ENCODE measurements at regions not wholly inside any gene's neighbourhood (a gene's known extent, or its start where the extent isn't known, plus 50 kb on each side); places are given as distances from the start of the nearest gene placed in this dataset.

DNA sequence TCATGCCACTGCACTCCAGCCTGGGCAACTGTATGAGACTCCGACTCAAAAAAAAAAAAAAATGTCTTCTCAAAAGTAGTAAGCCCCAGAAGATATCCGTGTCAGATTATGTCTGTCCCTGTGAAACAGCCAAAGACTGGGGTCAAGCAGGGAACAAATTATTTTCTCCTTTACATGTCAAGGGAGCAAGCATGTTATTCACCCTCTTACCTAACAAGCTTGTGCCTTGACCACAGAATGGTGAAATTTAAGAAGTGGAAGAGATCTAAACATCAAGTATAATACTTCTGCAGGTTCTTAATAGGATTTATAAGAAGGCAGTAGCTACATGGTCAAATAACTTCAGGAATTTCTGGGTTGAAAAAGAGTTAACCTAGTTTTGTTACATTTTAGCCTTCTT is 187.9 kb downstream of the ZNF365 start:
- H3K9me3 ChIP-seq (ENCODE audit: control insufficient read depth in 3 of 3, low read length in 3 of 3), result no peaks in the 10 kb centered on the region
- H3K36me3 ChIP-seq (ENCODE audit: control insufficient read depth in 3 of 3, insufficient read depth in 3 of 3, low read length in 3 of 3), result no peaks in the 10 kb centered on the region
- no peak overlapping the region for H3K4me3 ChIP-seq (ENCODE audit: low read length in 3 of 3)
- no peaks in the 10 kb centered on the region for H3K27me3 ChIP-seq (ENCODE audit: control insufficient read depth in 3 of 3, insufficient read depth in 3 of 3, low read length in 3 of 3)
- H3K27ac ChIP-seq (ENCODE audit: low read depth, low read length), result no peak overlapping the region
- H3K4me1 ChIP-seq (ENCODE audit: control insufficient read depth in 3 of 3, insufficient read depth in 3 of 3, low read length in 3 of 3), result peaks cover 3 to 8% (median 5%) of the 10 kb centered on the region in 3 donors
- H3K9ac ChIP-seq (ENCODE audit: low read depth in 1 of 3, low read length in 3 of 3), result no peak overlapping the region

DNA sequence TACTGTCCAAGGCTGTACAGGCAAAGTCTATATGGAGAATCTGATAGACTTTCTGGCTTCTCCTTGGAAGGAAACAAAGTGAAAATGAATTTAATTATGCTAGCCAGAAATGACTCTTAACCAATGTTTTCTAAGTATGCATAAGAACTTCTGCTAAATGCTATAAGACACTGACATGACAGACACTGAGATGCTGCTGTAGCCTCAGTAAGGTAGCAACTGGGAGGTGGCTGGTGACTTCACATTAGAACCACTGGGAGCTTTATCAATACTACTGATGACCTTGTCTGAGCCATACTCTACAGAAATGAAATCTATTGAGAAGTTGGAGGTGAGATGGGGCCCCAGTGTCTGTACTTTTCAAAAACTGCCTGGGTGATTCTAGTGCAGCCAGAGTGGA is 188.6 kb downstream of the ZNF365 start:
- Histone ChIP-seq H3K9ac (ENCODE audit: low read depth in 1 of 3, low read length in 3 of 3) (no peak overlapping the region), H3K27ac (ENCODE audit: low read depth, low read length) (peak overlapping the region; percentile 14), H3K4me3 (ENCODE audit: low read length in 3 of 3) (no peak overlapping the region), H3K36me3 (ENCODE audit: control insufficient read depth in 3 of 3, insufficient read depth in 3 of 3, low read length in 3 of 3) (no peaks in the 10 kb centered on the region), H3K27me3 (ENCODE audit: control insufficient read depth in 3 of 3, insufficient read depth in 3 of 3, low read length in 3 of 3) (no peaks in the 10 kb centered on the region), H3K9me3 (ENCODE audit: control insufficient read depth in 3 of 3, low read length in 3 of 3) (no peaks in the 10 kb centered on the region), H3K4me1 (ENCODE audit: control insufficient read depth in 3 of 3, insufficient read depth in 3 of 3, low read length in 3 of 3) (peaks cover 3 to 8% (median 5%) of the 10 kb centered on the region in 3 donors)

DNA sequence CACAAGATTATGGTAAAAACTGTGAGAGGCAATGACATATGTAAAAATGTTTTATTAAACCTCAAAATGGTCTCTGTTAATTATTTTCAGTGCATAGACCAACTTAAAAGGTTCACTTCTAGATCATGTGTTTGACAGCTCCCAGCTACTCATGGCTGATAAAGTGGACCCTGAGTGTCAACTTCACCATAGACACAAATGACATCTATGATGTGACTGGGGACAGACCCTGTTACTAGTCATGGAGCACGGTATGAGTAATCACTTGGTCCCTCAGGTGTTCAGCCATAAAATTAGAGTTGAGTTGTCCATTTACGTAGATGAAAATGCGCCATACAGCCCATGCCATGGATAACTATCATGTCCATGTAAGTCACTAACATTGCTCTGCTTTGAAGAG is 199.8 kb downstream of the ZNF365 start:
- no peak overlapping the region for H3K9ac ChIP-seq (ENCODE audit: low read depth in 1 of 3, low read length in 3 of 3)
- no peaks in the 10 kb centered on the region for H3K27me3 ChIP-seq (ENCODE audit: control insufficient read depth in 3 of 3, insufficient read depth in 3 of 3, low read length in 3 of 3)
- no peaks in the 10 kb centered on the region for H3K9me3 ChIP-seq (ENCODE audit: control insufficient read depth in 3 of 3, low read length in 3 of 3)
- no peaks in the 10 kb centered on the region for H3K4me1 ChIP-seq (ENCODE audit: control insufficient read depth in 3 of 3, insufficient read depth in 3 of 3, low read length in 3 of 3)
- H3K4me3 ChIP-seq (ENCODE audit: low read length in 3 of 3), result no peak overlapping the region
- H3K36me3 ChIP-seq (ENCODE audit: control insufficient read depth in 3 of 3, insufficient read depth in 3 of 3, low read length in 3 of 3), result no peaks in the 10 kb centered on the region
- no peak overlapping the region for H3K27ac ChIP-seq (ENCODE audit: low read depth, low read length)

DNA sequence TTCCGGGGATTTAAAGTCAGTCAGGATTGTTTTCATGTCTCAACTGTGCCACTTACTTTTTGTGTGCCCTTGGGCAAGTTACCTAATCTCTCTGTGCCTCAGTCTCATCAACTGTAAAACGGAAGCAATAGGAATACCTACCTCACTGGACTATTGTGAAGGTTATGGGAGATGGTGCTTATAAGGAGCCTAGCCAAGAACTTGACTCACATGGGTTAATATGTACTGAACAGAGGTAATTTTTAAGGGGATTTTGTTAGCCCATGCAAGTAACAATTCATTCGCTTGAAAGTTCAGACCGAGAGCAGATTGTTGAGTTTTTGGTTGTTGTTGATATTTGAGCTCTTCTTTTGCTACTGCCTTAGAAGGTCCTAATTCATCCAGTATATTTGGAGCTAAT is 202.9 kb downstream of the ZNF365 start:
- H3K9me3 ChIP-seq (ENCODE audit: control insufficient read depth in 3 of 3, low read length in 3 of 3), result no peaks in the 10 kb centered on the region
- H3K4me1 ChIP-seq (ENCODE audit: control insufficient read depth in 3 of 3, insufficient read depth in 3 of 3, low read length in 3 of 3), result peaks cover 0 to 7% (median 5%) of the 10 kb centered on the region in 3 donors
- H3K4me3 ChIP-seq (ENCODE audit: low read length in 3 of 3), result no peak overlapping the region
- H3K27me3 ChIP-seq (ENCODE audit: control insufficient read depth in 3 of 3, insufficient read depth in 3 of 3, low read length in 3 of 3), result no peaks in the 10 kb centered on the region
- H3K36me3 ChIP-seq (ENCODE audit: control insufficient read depth in 3 of 3, insufficient read depth in 3 of 3, low read length in 3 of 3), result no peaks in the 10 kb centered on the region
- H3K27ac ChIP-seq (ENCODE audit: low read depth, low read length), result no peak overlapping the region
- no peak overlapping the region for H3K9ac ChIP-seq (ENCODE audit: low read depth in 1 of 3, low read length in 3 of 3)

DNA sequence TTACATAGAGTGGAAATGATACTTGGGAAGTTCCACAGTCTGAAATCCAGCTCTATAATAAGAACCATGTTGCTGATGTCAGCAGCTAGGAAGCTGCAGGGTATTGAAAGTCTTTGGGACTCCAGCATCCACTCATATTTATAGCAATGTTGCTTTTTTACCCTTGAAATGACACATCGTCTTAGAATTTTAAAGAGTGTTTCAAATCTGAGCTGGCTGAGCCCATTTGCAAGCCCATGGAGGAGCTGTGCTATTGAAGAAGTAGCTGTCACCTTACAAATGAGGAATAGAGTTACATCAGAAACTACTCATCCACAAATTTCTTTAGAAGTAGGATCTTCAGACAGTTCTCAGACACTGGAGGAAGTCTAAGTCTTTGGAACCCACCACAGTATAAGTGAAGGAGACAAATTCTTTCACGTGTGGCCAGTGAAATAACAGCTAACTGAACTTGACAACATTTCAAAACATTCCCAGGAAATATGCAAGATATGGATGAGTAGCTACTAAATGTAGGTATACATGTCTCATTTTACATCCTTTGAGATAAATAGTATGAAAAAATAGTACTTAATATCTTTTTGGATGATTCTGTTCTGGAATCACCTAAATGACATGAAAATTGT is 203.6 kb downstream of the ZNF365 start:
- Histone ChIP-seq H3K9me3 (ENCODE audit: control insufficient read depth in 3 of 3, low read length in 3 of 3) (no peaks in the 10 kb centered on the region), H3K4me1 (ENCODE audit: control insufficient read depth in 3 of 3, insufficient read depth in 3 of 3, low read length in 3 of 3) (peaks cover 0 to 13% (median 5%) of the 10 kb centered on the region in 3 donors), H3K27ac (ENCODE audit: low read depth, low read length) (no peak overlapping the region), H3K27me3 (ENCODE audit: control insufficient read depth in 3 of 3, insufficient read depth in 3 of 3, low read length in 3 of 3) (no peaks in the 10 kb centered on the region), H3K4me3 (ENCODE audit: low read length in 3 of 3) (no peak overlapping the region), H3K36me3 (ENCODE audit: control insufficient read depth in 3 of 3, insufficient read depth in 3 of 3, low read length in 3 of 3) (no peaks in the 10 kb centered on the region), H3K9ac (ENCODE audit: low read depth in 1 of 3, low read length in 3 of 3) (no peak overlapping the region)

DNA sequence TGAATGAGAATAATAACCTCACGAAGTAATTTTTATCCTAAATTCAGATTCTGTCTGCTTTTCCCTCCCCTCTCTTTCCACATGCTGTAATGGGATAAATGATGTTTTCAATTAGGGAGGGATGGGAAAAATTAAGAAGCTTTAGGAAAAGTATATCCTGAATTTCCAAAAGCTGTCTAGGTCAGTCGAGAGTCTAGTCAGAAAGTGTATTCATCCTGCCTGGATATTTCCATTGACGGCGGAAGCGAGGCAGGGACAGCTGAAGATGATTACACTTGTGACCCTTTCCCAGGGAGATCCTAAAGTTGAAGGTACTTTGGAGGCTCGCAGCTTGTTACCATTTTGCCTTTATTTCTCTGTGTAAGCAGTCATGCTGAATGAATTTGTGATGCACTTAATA is 204.1 kb downstream of the ZNF365 start:
- Histone ChIP-seq H3K4me3 (ENCODE audit: low read length in 3 of 3) (no peak overlapping the region), H3K9ac (ENCODE audit: low read depth in 1 of 3, low read length in 3 of 3) (no peak overlapping the region), H3K9me3 (ENCODE audit: control insufficient read depth in 3 of 3, low read length in 3 of 3) (no peaks in the 10 kb centered on the region), H3K27me3 (ENCODE audit: control insufficient read depth in 3 of 3, insufficient read depth in 3 of 3, low read length in 3 of 3) (no peaks in the 10 kb centered on the region), H3K4me1 (ENCODE audit: control insufficient read depth in 3 of 3, insufficient read depth in 3 of 3, low read length in 3 of 3) (peaks cover 2 to 17% (median 5%) of the 10 kb centered on the region in 3 donors), H3K36me3 (ENCODE audit: control insufficient read depth in 3 of 3, insufficient read depth in 3 of 3, low read length in 3 of 3) (no peaks in the 10 kb centered on the region), H3K27ac (ENCODE audit: low read depth, low read length) (no peak overlapping the region)

DNA sequence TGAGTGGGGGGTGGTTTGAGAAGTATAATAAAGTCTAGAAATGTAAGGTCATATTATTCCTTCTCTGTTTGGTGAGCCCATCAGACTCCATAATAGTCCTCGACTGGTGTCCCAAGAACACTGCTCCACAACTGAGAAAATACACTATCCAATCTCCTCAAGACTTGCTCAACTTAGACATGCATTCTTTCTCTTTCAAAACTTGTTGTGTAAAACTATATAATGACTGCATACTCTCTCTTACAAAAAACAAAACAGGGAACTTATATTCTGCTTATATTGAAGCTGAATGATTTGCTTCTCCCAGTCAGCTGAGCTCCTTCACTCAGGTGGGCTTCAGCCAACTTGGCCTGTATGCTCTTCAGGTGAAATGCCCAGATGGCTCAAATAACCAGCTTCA is 204.7 kb downstream of the ZNF365 start:
- no peak overlapping the region for H3K4me3 ChIP-seq (ENCODE audit: low read length in 3 of 3)
- no peaks in the 10 kb centered on the region for H3K27me3 ChIP-seq (ENCODE audit: control insufficient read depth in 3 of 3, insufficient read depth in 3 of 3, low read length in 3 of 3)
- H3K9me3 ChIP-seq (ENCODE audit: control insufficient read depth in 3 of 3, low read length in 3 of 3), result no peaks in the 10 kb centered on the region
- H3K36me3 ChIP-seq (ENCODE audit: control insufficient read depth in 3 of 3, insufficient read depth in 3 of 3, low read length in 3 of 3), result no peaks in the 10 kb centered on the region
- no peak overlapping the region for H3K9ac ChIP-seq (ENCODE audit: low read depth in 1 of 3, low read length in 3 of 3)
- no peak overlapping the region for H3K27ac ChIP-seq (ENCODE audit: low read depth, low read length)
- peaks cover 3 to 24% (median 5%) of the 10 kb centered on the region in 3 donors for H3K4me1 ChIP-seq (ENCODE audit: control insufficient read depth in 3 of 3, insufficient read depth in 3 of 3, low read length in 3 of 3)

DNA sequence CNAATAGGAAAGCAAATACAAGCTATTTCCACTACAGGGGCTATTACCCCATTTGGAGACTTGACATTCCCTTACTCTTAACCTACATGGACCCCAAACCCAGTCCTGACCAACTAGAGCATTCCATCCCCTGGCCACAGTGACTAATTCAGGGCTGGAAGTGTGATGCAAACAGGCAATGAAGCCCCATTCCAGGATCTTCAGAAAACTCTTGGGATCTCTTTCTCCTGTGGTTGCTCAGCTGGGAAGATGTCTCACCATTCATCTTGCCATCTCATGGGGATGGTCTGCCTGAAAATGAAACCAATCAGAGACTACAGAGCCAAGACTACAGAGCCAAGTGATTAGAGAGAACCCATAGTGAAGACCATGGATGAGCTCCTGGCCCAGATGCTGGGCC is 206.2 kb downstream of the ZNF365 start:
- Histone ChIP-seq H3K4me1 (ENCODE audit: control insufficient read depth in 3 of 3, insufficient read depth in 3 of 3, low read length in 3 of 3) (peaks cover 3 to 33% (median 9%) of the 10 kb centered on the region in 3 donors), H3K27me3 (ENCODE audit: control insufficient read depth in 3 of 3, insufficient read depth in 3 of 3, low read length in 3 of 3) (peaks cover 0 to 3% (median 0%) of the 10 kb centered on the region in 3 donors), H3K9me3 (ENCODE audit: control insufficient read depth in 3 of 3, low read length in 3 of 3) (no peaks in the 10 kb centered on the region), H3K36me3 (ENCODE audit: control insufficient read depth in 3 of 3, insufficient read depth in 3 of 3, low read length in 3 of 3) (no peaks in the 10 kb centered on the region), H3K27ac (ENCODE audit: low read depth, low read length) (no peak overlapping the region), H3K4me3 (ENCODE audit: low read length in 3 of 3) (no peak overlapping the region), H3K9ac (ENCODE audit: low read depth in 1 of 3, low read length in 3 of 3) (no peak overlapping the region)

DNA sequence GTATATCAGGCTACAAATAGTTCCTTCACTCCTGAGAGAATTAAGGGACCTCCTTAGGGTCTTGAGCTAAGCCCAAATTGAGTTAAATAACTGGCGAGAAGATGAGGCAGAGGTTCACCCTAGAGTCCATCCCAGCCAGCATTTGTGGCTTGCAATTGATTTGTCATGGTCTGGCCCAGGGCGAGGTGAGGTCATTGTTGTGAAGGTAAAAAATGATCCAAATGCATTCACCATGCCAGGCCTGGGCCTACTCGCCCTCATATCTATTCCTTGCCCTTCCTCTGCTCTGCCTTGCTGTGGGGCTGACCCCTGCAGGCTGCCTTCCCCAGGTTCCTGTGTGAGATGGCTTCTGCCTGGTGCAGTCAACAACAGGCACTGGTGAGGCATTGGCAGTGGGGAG is 207.2 kb downstream of the ZNF365 start:
- Histone ChIP-seq H3K9ac (ENCODE audit: low read depth in 1 of 3, low read length in 3 of 3) (no peak overlapping the region), H3K9me3 (ENCODE audit: control insufficient read depth in 3 of 3, low read length in 3 of 3) (no peaks in the 10 kb centered on the region), H3K36me3 (ENCODE audit: control insufficient read depth in 3 of 3, insufficient read depth in 3 of 3, low read length in 3 of 3) (no peaks in the 10 kb centered on the region), H3K27ac (ENCODE audit: low read depth, low read length) (peak overlapping the region; percentile 41), H3K27me3 (ENCODE audit: control insufficient read depth in 3 of 3, insufficient read depth in 3 of 3, low read length in 3 of 3) (peaks cover 0 to 3% (median 0%) of the 10 kb centered on the region in 3 donors), H3K4me3 (ENCODE audit: low read length in 3 of 3) (no peak overlapping the region), H3K4me1 (ENCODE audit: control insufficient read depth in 3 of 3, insufficient read depth in 3 of 3, low read length in 3 of 3) (peaks cover 3 to 33% (median 9%) of the 10 kb centered on the region in 3 donors)

DNA sequence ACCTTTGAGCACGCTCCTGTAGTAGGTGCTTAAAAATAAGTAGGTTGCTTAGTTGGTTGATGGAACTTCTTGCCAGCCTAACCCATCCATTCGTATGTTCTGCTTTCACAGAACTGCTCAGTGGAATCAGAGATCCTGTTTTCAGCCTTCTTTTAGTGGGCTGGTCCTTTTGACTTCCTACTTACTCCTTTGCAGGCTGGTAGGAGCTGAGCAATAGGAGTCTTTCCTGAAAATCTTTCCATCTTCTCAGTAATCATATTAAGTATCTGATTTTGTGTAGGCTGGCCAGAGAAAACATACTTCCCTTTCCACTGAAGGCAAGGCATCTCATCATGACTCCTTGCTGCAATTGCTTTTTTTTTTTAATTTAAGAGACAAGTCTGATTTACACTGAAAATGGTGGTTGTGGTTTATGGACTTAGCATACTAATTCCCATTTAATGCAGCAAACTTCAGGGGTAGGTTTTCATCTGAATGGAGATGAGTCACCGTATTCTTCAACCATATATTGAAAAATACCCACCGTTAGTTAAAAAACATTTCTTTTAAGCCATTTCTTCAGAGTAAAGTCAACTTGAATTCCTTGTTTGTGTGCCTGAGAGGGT is 208.0 kb downstream of the ZNF365 start:
- no peak overlapping the region for H3K9ac ChIP-seq (ENCODE audit: low read depth in 1 of 3, low read length in 3 of 3)
- peak overlapping the region; percentile 41 for H3K27ac ChIP-seq (ENCODE audit: low read depth, low read length)
- no peak overlapping the region for H3K4me3 ChIP-seq (ENCODE audit: low read length in 3 of 3)

More for the DNA sequence above, 208.0 kb downstream of the ZNF365 start:
- H3K36me3 ChIP-seq (ENCODE audit: control insufficient read depth in 3 of 3, insufficient read depth in 3 of 3, low read length in 3 of 3), result no peaks in the 10 kb centered on the region
- H3K9me3 ChIP-seq (ENCODE audit: control insufficient read depth in 3 of 3, low read length in 3 of 3), result no peaks in the 10 kb centered on the region
- H3K27me3 ChIP-seq (ENCODE audit: control insufficient read depth in 3 of 3, insufficient read depth in 3 of 3, low read length in 3 of 3), result peaks cover 0 to 3% (median 0%) of the 10 kb centered on the region in 3 donors
- peaks cover 3 to 33% (median 9%) of the 10 kb centered on the region in 3 donors for H3K4me1 ChIP-seq (ENCODE audit: control insufficient read depth in 3 of 3, insufficient read depth in 3 of 3, low read length in 3 of 3)

All from skeletal muscle tissue (tissue), 3 donors.